GM12878 (cell line): ENCODE measurements at regions not wholly inside any gene's neighbourhood (a gene's known extent, or its start where the extent isn't known, plus 50 kb on each side); places are given as distances from the start of the nearest gene placed in this dataset.

Source experiments
- ATAC-seq: fragments of 200-7000 bp; cut with Tn5 transposase; 3 replicates; pipeline ENCODE4 v1.9.1; 2020; ENCODE audit warnings: mild to moderate bottlenecking, moderate library complexity
- BruUV-seq: library from RNA; stranded (reverse); fragments of 400-500 nt; replicated peaks from 2 replicates; lab custom pipeline; 2021; lab: Mats Ljungman, UMichigan
- CTCF ChIA-PET: fragments of 300-600 bp; sonication (Branson Sonifier 250); formaldehyde crosslinking; extraction: SDS; loops from one replicate; lab custom pipeline; 2021; ENCODE audit warnings: inconsistent platforms; lab: Yijun Ruan, JAX
- POLR2A ChIA-PET: fragments of 350-600 bp; formaldehyde crosslinking; extraction: SDS; loops from one replicate; lab custom pipeline; 2021; ENCODE audit warnings: inconsistent platforms; lab: Charles Lee
- RAD21 ChIA-PET: fragments of 300-600 bp; sonication (Branson Sonifier 250); formaldehyde crosslinking; loops from one replicate; lab custom pipeline; 2023; ENCODE audit warnings: antibody characterized with exemption; ENCODE audit not compliant: unreplicated experiment; lab: Charles Lee
- SMC1A ChIA-PET: fragments of 300-600 bp; sonication (Branson Sonifier 250); formaldehyde crosslinking; loops from one replicate; lab custom pipeline; 2023; ENCODE audit not compliant: unreplicated experiment, uncharacterized antibody; lab: Charles Lee
- DNase-seq: peaks from one replicate; pipeline ENCODE4 v3.0.0-alpha.2; 2011; ENCODE audit warnings: low read depth, low spot score
- FAIRE-seq: peaks from 3 replicates; lab custom pipeline; 2011; peaks lifted over from hg19 to GRCh38; lab: Jason Lieb, UNC
- H2AFZ ChIP-seq: 2 replicates; pipeline ENCODE4 v1.6.0; 2011; ENCODE audit warnings: low read depth, low read length, control low read depth; ENCODE audit not compliant: control insufficient read depth
- H3K27ac ChIP-seq: 2 replicates; pipeline ENCODE4 v1.5.1; 2011; ENCODE audit warnings: control low read depth; ENCODE audit not compliant: control insufficient read depth, insufficient read depth
- H3K27me3 ChIP-seq, 2 experiments: replicated peaks in 1 of 2; 2 replicates each; pipeline versions ENCODE4 v1.6.0 to v1.6.1; 2011; ENCODE audit warnings: low read length in 1 of 2; ENCODE audit not compliant: control insufficient read depth in 2 of 2, insufficient read depth in 2 of 2
- H3K36me3 ChIP-seq, 2 experiments: 2 replicates each; pipeline ENCODE4 v1.5.1; 2011; ENCODE audit warnings: low read length in 1 of 2; ENCODE audit not compliant: control insufficient read depth in 2 of 2, insufficient read depth in 2 of 2
- H3K4me1 ChIP-seq: 2 replicates; pipeline ENCODE4 v1.6.1; 2011; ENCODE audit warnings: mild to moderate bottlenecking, low read length, moderate library complexity, mixed read lengths; ENCODE audit not compliant: control insufficient read depth, insufficient read depth
- H3K4me2 ChIP-seq: 2 replicates; pipeline ENCODE4 v1.6.0; 2011; ENCODE audit warnings: control low read depth; ENCODE audit not compliant: control insufficient read depth, insufficient read depth
- H3K4me3 ChIP-seq: fragments of 200-600 bp; sonication (generic); 2 replicates; pipeline ENCODE4 v1.5.1; 2016
- H3K79me2 ChIP-seq: 2 replicates; pipeline ENCODE4 v1.6.0; 2011; ENCODE audit warnings: low read length; ENCODE audit not compliant: control insufficient read depth, insufficient read depth
- H3K9ac ChIP-seq: 2 replicates; pipeline ENCODE4 v1.8.0; 2011; ENCODE audit warnings: low read length, control low read depth, mixed read lengths; ENCODE audit not compliant: control insufficient read depth, insufficient read depth
- H3K9me3 ChIP-seq: replicated peaks from 3 replicates; pipeline ENCODE4 v1.5.1; 2011; ENCODE audit warnings: mild to moderate bottlenecking, low read length; ENCODE audit not compliant: control insufficient read depth, insufficient read depth
- H4K20me1 ChIP-seq: 2 replicates; pipeline ENCODE4 v1.6.0; 2011; ENCODE audit not compliant: control insufficient read depth, insufficient read depth
- ASH2L ChIP-seq: fragments of 300-600, 200-600 bp; sonication (generic); IDR thresholded peaks from 2 replicates; pipeline ENCODE4 v1.6.1; 2017; ENCODE audit warnings: low read depth, mild to moderate bottlenecking, borderline replicate concordance
- CHD2 ChIP-seq: IDR thresholded peaks from 2 replicates; pipeline ENCODE4 v1.6.1; 2011; ENCODE audit warnings: low read depth, low read length, improper control_type of control experiment, borderline replicate concordance
- CHD4 ChIP-seq: fragments of 200-600 bp; sonication (generic); IDR thresholded peaks from 2 replicates; pipeline ENCODE4 v1.6.1; 2016; ENCODE audit warnings: mild to moderate bottlenecking
- CREM ChIP-seq: IDR thresholded peaks from 2 replicates; pipeline ENCODE4 v1.6.1; 2014; ENCODE audit warnings: antibody characterized with exemption, low read depth
- EZH2 ChIP-seq: IDR thresholded peaks from 2 replicates; pipeline ENCODE4 v1.6.1; 2012; ENCODE audit warnings: low read depth, mild to moderate bottlenecking, control low read depth, inconsistent platforms, low read length, borderline replicate concordance; ENCODE audit not compliant: control insufficient read depth
- KDM1A ChIP-seq: fragments of 200-600 bp; sonication (generic); IDR thresholded peaks from 2 replicates; pipeline ENCODE4 v1.6.1; 2016; ENCODE audit warnings: borderline replicate concordance
- NRF1 ChIP-seq: conservative IDR thresholded peaks from 2 replicates; pipeline ENCODE4 v1.6.1; 2011; ENCODE audit warnings: mild to moderate bottlenecking, low read depth, low read length, improper control_type of control experiment
- SRF ChIP-seq, 2 experiments: IDR thresholded peaks; 2 replicates each; pipeline ENCODE4 v1.6.1; 2011; ENCODE audit warnings: low read depth in 2 of 2, low read length in 2 of 2, mild to moderate bottlenecking in 1 of 2, moderate library complexity in 1 of 2
- STAT1 ChIP-seq: fragments of 450-650 bp; conservative IDR thresholded peaks from 2 replicates; pipeline ENCODE4 v1.6.1; 2014; ENCODE audit warnings: antibody characterized with exemption, mild to moderate bottlenecking
- WGBS: methylation state at CpG from one replicate; pipeline ENCODE4 v1.1.6; 2016; ENCODE audit warnings: low lambda C conversion rate; ENCODE audit not compliant: insufficient replicate concordance, insufficient coverage; ENCODE audit errors: missing lambda C conversion rate; 5-methylcytosine and 5-hydroxymethylcytosine counted together
- in situ Hi-C: fragments of 300-500 bp; cut with MboI; formaldehyde crosslinking; loops from 9 replicates; pipeline ENCODE4 v1.14.3; 2018; ENCODE audit warnings: mixed read lengths
- intact Hi-C: fragments of 100-400 bp; cut with micrococcal nuclease; formaldehyde crosslinking; loops from one replicate; pipeline ENCODE4 v1.14.2; 2022; ENCODE audit not compliant: unreplicated experiment
- TF ChIP-seq, protein P1 (sequence below): fragments of 450-650 bp; conservative IDR thresholded peaks from 2 replicates; pipeline ENCODE4 v1.6.1; 2017; ENCODE audit warnings: mild to moderate bottlenecking, moderate library complexity
- TF ChIP-seq, protein P2 (sequence below): fragments of 450-650 bp; IDR thresholded peaks from 2 replicates; pipeline ENCODE4 v1.6.1; 2017; ENCODE audit warnings: low read depth, mild to moderate bottlenecking, moderate library complexity
- TF ChIP-seq, protein P3 (sequence below): fragments of 450-650 bp; formaldehyde crosslinking; IDR thresholded peaks from 2 replicates; pipeline ENCODE4 v1.5.0; 2022; ENCODE audit warnings: mild to moderate bottlenecking, missing genetic modification characterization
- TF ChIP-seq, protein P4 (sequence below): IDR thresholded peaks from 2 replicates; pipeline ENCODE4 v1.6.1; 2011; ENCODE audit warnings: borderline replicate concordance, low read depth, mild to moderate bottlenecking, moderate library complexity, low read length; ENCODE audit not compliant: insufficient read depth, poor library complexity, severe bottlenecking

DNA sequence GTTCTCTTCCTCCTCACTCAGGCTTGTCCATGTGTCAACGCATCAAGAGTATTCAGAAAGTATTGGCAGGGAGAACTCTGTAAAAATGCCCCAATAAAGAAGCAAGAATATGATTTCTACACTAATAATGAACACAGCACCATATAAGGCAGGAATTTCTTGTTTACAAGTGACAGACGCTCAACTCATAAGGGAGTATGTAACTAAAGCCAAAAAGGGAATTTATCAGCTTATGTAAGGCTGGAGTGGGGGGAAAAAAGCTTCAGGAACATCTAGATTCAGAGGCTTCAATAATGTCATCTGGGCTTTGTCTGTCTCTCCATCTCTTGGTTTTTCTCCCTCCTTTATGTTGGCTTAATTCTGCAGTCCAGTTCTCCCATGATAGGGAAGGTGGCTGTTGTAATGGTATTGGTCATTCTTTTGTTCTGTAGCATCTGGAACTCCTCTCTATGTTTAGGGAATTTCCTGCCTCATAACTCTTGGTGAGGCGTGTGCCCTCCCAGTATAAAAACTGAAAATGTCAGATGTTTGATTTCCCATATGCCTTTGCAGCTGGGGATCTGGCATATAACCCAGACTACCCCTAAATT is 125.1 kb upstream of the COL21A1 start:
- no peaks in the 10 kb centered on the region for H3K36me3 ChIP-seq
- in situ Hi-C loops (no loop called here), intact Hi-C loops (no loop called here)
- FAIRE-seq (no peak), ATAC-seq (no peak), DNase-seq (no peak)
- H3K9me3 ChIP-seq: no peaks in the 10 kb centered on the region
- POLR2A ChIA-PET: no interaction called here
- WGBS: 97% methylated on average over 3 of the region's 3 CpGs
- H3K9ac ChIP-seq: no peak overlapping the region
- peaks cover 11% of the 10 kb centered on the region for H3K4me1 ChIP-seq
- H3K27me3 ChIP-seq: no peaks in the 10 kb centered on the region
- BruUV-seq: no TSS peak
- no peak overlapping the region for H3K4me3 ChIP-seq
- H4K20me1 ChIP-seq: no peaks in the 10 kb centered on the region
- no peak overlapping the region for H3K4me2 ChIP-seq
- H3K79me2 ChIP-seq: no peaks in the 10 kb centered on the region
- H3K27ac ChIP-seq: no peak overlapping the region
- RAD21 ChIA-PET: interaction anchor here (1.6 kb wide), 1 partner anchor 222 kb away, joined by 3 read pairs; no protein-coding TSS in a partner anchor
- H2AFZ ChIP-seq: no peak overlapping the region
- CTCF ChIA-PET: no interaction called here
- SMC1A ChIA-PET: interaction anchor here (0.7 kb wide), 1 partner anchor 121 kb away, joined by 3 read pairs; no protein-coding TSS in a partner anchor
- TF ChIP-seq CREM (no peak), ASH2L (no peak), STAT1 (no peak), CHD4 (no peak), CHD2 (no peak), EZH2 (no peak), KDM1A (no peak), SRF (IDR thresholded peaks at IDR 0.05; ENCODE audit: low read depth in 2 of 2, low read length in 2 of 2) (no peak), NRF1 (no peak)
- TF ChIP-seq, protein P1, sequence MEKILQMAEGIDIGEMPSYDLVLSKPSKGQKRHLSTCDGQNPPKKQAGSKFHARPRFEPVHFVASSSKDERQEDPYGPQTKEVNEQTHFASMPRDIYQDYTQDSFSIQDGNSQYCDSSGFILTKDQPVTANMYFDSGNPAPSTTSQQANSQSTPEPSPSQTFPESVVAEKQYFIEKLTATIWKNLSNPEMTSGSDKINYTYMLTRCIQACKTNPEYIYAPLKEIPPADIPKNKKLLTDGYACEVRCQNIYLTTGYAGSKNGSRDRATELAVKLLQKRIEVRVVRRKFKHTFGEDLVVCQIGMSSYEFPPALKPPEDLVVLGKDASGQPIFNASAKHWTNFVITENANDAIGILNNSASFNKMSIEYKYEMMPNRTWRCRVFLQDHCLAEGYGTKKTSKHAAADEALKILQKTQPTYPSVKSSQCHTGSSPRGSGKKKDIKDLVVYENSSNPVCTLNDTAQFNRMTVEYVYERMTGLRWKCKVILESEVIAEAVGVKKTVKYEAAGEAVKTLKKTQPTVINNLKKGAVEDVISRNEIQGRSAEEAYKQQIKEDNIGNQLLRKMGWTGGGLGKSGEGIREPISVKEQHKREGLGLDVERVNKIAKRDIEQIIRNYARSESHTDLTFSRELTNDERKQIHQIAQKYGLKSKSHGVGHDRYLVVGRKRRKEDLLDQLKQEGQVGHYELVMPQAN: no peak
- TF ChIP-seq, protein P2, sequence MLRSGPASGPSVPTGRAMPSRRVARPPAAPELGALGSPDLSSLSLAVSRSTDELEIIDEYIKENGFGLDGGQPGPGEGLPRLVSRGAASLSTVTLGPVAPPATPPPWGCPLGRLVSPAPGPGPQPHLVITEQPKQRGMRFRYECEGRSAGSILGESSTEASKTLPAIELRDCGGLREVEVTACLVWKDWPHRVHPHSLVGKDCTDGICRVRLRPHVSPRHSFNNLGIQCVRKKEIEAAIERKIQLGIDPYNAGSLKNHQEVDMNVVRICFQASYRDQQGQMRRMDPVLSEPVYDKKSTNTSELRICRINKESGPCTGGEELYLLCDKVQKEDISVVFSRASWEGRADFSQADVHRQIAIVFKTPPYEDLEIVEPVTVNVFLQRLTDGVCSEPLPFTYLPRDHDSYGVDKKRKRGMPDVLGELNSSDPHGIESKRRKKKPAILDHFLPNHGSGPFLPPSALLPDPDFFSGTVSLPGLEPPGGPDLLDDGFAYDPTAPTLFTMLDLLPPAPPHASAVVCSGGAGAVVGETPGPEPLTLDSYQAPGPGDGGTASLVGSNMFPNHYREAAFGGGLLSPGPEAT: no peak
- TF ChIP-seq, protein P3, sequence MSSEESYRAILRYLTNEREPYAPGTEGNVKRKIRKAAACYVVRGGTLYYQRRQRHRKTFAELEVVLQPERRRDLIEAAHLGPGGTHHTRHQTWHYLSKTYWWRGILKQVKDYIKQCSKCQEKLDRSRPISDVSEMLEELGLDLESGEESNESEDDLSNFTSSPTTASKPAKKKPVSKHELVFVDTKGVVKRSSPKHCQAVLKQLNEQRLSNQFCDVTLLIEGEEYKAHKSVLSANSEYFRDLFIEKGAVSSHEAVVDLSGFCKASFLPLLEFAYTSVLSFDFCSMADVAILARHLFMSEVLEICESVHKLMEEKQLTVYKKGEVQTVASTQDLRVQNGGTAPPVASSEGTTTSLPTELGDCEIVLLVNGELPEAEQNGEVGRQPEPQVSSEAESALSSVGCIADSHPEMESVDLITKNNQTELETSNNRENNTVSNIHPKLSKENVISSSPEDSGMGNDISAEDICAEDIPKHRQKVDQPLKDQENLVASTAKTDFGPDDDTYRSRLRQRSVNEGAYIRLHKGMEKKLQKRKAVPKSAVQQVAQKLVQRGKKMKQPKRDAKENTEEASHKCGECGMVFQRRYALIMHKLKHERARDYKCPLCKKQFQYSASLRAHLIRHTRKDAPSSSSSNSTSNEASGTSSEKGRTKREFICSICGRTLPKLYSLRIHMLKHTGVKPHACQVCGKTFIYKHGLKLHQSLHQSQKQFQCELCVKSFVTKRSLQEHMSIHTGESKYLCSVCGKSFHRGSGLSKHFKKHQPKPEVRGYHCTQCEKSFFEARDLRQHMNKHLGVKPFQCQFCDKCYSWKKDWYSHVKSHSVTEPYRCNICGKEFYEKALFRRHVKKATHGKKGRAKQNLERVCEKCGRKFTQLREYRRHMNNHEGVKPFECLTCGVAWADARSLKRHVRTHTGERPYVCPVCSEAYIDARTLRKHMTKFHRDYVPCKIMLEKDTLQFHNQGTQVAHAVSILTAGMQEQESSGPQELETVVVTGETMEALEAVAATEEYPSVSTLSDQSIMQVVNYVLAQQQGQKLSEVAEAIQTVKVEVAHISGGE (CRISPR knock-in tag): no peak
- TF ChIP-seq, protein P4, sequence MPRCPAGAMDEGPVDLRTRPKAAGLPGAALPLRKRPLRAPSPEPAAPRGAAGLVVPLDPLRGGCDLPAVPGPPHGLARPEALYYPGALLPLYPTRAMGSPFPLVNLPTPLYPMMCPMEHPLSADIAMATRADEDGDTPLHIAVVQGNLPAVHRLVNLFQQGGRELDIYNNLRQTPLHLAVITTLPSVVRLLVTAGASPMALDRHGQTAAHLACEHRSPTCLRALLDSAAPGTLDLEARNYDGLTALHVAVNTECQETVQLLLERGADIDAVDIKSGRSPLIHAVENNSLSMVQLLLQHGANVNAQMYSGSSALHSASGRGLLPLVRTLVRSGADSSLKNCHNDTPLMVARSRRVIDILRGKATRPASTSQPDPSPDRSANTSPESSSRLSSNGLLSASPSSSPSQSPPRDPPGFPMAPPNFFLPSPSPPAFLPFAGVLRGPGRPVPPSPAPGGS: no peak
